NCI-H1436 (cell line): ENCODE measurements at regions not wholly inside any gene's neighbourhood (a gene's known extent, or its start where the extent isn't known, plus 50 kb on each side); places are given as distances from the start of the nearest gene placed in this dataset.
A peak's percentile ranks its signal among the peaks of the same experiment; 100 is the strongest.

ENCODE experiments used
- DNase-seq: peaks from one replicate; lab custom pipeline; 2025; lab: John Stamatoyannopoulos, UW

- no peak for DNase-seq
These were observed 50.3 kb downstream of the BMAL2 start for GRCh38 chr12:27382924-27383323.

DNA sequence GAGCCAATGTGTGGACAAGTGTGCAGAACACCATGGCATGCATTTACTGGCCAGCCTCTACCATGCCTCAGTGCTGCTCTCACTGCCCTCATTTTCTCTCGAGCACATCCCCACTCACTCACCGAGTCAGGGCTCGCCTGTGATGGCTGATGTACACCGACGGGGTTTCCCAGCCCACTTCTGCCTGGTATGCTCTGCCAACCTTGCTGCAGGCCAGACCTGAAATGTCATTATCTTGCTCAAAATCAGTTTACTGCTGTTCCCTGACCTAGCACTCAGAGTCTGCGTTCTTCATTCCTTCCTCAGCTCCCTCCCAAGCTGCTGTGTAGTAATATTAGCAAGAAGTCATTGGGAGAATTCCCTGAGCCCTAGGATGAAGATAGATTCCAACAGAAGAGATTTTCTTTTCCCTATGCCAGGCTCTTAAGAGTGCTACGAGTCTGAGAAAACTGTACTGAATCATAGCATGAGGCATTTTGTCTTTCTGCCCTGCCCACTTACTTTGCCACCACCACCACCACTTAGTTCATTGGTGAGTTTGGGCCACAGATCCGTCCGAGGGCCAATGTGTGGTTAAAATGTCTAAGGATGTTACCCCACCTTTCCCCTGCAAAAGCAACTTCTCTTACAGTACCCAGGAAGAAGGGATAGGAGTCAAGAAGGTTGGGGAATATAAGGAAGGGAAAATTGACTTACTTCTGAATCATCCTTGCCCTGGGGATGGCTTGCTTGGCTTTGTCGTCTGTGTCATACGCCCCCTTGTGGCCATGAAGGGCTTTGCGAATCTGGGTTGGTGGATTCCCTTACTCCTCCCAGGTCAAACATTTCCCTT is 51.0 kb downstream of the BMAL2 start:
- DNase-seq, result peak; percentile 30

- no peak for DNase-seq
These were observed 51.6 kb downstream of the BMAL2 start for GRCh38 chr12:27384261-27384590.

DNA sequence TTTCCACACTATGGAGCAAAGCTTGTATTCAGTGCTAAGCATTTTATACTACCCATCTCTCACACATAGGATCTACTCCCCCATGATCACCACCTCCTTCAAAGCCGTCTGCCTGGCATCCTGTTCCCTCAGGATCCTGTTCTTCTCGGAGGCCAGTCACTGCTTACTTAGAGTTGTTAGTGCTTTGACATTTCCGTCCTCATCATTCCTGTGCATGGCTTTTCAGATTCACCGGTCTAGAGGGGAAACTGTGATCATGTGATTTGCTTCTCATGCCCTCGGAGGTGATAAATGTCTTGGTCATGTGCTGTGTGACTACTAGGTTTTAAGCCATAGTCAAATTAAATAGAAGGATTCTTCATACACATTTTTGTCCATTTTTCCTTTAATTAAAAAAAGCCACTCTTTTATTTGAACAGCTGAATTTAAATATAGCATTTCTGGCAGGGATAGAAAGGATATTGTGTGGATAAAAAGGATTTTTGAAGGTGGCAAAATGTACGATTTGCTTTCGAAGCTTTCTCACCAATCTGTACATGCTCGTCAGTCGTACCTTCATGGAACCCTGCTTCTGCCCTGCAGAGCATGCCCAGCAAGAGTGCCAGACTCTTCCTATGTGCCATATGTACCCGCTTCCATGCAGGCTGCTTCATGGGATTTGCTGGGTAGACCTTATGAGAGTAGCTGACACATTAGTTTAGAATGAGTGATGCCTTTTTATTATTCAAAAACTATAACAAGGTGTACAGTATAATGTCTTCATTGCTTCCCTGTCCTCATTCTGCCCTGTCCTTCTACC is 53.3 kb downstream of the BMAL2 start:
- DNase-seq, result no peak

DNA sequence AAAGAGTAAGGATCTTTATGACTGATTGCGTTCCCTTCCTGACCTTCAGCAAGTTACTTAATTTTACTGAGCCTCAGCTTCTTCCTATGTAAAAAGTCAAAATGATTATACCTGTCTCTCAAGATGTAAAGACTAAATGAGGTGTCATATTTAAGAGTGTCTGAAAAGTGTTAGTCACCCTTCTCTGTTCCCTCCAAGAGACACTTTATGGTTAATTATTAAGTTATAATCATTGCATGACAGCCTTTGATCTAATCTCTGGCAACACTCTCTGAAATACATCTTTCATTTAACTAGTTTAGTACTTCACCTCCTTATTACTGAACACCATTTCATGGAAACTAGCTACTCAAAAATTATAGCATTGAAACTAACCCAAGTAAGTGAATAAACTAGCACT is 54.8 kb downstream of the BMAL2 start:
- DNase-seq, result no peak

GRCh38 chr12:27388650-27389049 is 56.0 kb downstream of the BMAL2 start:
- no peak for DNase-seq

DNA sequence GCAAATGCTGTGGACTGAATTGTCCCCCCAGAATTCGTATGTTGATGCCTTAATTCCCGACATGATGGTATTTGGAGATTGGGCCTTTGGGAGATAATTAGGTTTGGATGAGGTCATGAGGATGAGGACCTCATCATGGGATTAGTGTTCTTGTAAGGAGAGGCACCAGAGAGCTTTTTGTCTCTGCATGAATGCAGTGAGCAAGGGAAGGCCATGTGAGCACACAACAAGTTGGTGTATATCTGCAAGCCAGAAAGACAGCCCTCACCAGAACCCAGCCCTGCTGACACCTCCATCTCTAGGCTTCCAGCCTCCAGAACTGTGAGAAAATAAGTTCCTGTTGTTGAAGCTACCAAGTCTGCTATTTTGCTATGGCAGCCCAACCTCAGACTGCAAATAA is 51.9 kb upstream of the SMCO2 start:
- DNase-seq, result no peak

- DNase-seq, result no peak
These were observed 50.2 kb upstream of the SMCO2 start for GRCh38 chr12:27396216-27396815.
